Activated B cell treated with CpG ODN at 0.5 μM for 24 hours (primary cell): ENCODE measurements at regions not wholly inside any gene's neighbourhood (a gene's known extent, or its start where the extent isn't known, plus 50 kb on each side); places are given as distances from the start of the nearest gene placed in this dataset.

Experiments
- ATAC-seq: fragments of 200-7000 bp; cut with Tn5 transposase; one replicate; pipeline ENCODE4 v1.10.0; 2021; ENCODE audit warnings: low read depth, mild to moderate bottlenecking, moderate library complexity
- CTCF ChIA-PET: fragments of 350-600 bp; sonication (Branson Sonifier 250); formaldehyde crosslinking; loops from one replicate; lab custom pipeline; 2021; ENCODE audit warnings: antibody characterized with exemption; lab: Charles Lee
- POLR2A ChIA-PET: fragments of 350-600 bp; sonication (Branson Sonifier 250); formaldehyde crosslinking; loops from one replicate; lab custom pipeline; 2021; ENCODE audit warnings: antibody characterized with exemption; lab: Charles Lee
- DNase-seq: peaks from one replicate; pipeline ENCODE4 v3.0.0; 2022
- H3K27ac Mint-ChIP-seq: one replicate; pipeline ENCODE4 v1.8.0; 2020; ENCODE audit warnings: mixed read lengths
- H3K27me3 Mint-ChIP-seq: one replicate; pipeline ENCODE4 v1.8.0; 2021; ENCODE audit warnings: mixed read lengths
- H3K36me3 Mint-ChIP-seq: one replicate; pipeline ENCODE4 v1.8.0; 2021; ENCODE audit warnings: low read depth, mixed read lengths
- H3K4me1 Mint-ChIP-seq: one replicate; pipeline ENCODE4 v1.8.0; 2021; ENCODE audit warnings: mixed read lengths
- H3K4me3 Mint-ChIP-seq: one replicate; pipeline ENCODE4 v1.8.0; 2020; ENCODE audit warnings: mild to moderate bottlenecking, mixed read lengths
- H3K9me3 Mint-ChIP-seq: one replicate; pipeline ENCODE4 v1.8.0; 2020; ENCODE audit warnings: mixed read lengths
- CTCF ChIP-seq: fragments of 200-600 bp; IDR thresholded peaks from one replicate; pipeline ENCODE4 v1.8.0; 2022; ENCODE audit warnings: antibody characterized with exemption, mild to moderate bottlenecking
- intact Hi-C: fragments of 100-400 bp; cut with micrococcal nuclease; formaldehyde crosslinking; loops from one replicate; pipeline ENCODE4 v1.15.1; 2024

DNA sequence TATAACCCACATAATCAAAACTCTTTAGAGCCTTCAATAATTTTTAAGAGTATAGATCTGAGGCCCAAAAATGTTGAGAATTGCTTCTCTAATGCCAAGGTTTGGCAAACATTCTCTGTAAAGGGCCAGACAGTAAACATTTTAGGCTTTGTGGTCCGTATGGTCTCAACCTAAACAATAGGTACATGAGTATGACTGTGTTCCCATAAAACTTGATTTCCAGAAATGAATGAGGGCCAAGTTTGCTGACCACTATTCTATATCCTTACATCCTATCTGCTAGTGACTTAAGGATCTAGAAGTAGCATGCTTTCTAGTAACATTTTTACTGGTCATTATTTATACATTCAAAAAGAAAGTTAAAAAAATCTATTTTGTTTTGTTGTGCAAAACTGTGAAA is 58.9 kb downstream of the MPP7 start:
- ATAC-seq (no peak), DNase-seq (no peak)
- TF ChIP-seq CTCF, result no peak
- POLR2A ChIA-PET, result no interaction called here
- Mint-ChIP-seq H3K4me1 (no peaks in the 10 kb centered on the region), H3K4me3 (no peak overlapping the region), H3K9me3 (peaks cover 4% of the 10 kb centered on the region), H3K27me3 (peaks cover 13% of the 10 kb centered on the region), H3K36me3 (peaks cover 2% of the 10 kb centered on the region), H3K27ac (no peak overlapping the region)
- CTCF ChIA-PET, result interaction anchor here (1.0 kb wide), 2 partner anchors 138 to 152 kb away, joined by 3 read pairs; no protein-coding TSS in a partner anchor
- intact Hi-C loops, result no loop called here

GRCh38 chr10:28242555-28243204 is 60.2 kb downstream of the MPP7 start:
- ATAC-seq (no peak), DNase-seq (no peak)
- no peaks in the 10 kb centered on the region for H3K4me1 Mint-ChIP-seq
- POLR2A ChIA-PET, result no interaction called here
- H3K4me3 Mint-ChIP-seq, result no peak overlapping the region
- TF ChIP-seq CTCF, result no peak
- H3K36me3 Mint-ChIP-seq, result peaks cover 2% of the 10 kb centered on the region
- intact Hi-C loops, result loop anchor here (1.0 kb wide), 2 partner anchors 500 to 684 kb away; no protein-coding TSS in a partner anchor
- H3K27ac Mint-ChIP-seq, result no peak overlapping the region
- CTCF ChIA-PET, result interaction anchor here (1.0 to 2.8 kb wide), 9 partner anchors 8 to 873 kb away, joined by 3 to 12 read pairs (median 7); partner anchors contain the start of gene MPP7
- peaks cover 4% of the 10 kb centered on the region for H3K9me3 Mint-ChIP-seq
- peaks cover 13% of the 10 kb centered on the region for H3K27me3 Mint-ChIP-seq

DNA sequence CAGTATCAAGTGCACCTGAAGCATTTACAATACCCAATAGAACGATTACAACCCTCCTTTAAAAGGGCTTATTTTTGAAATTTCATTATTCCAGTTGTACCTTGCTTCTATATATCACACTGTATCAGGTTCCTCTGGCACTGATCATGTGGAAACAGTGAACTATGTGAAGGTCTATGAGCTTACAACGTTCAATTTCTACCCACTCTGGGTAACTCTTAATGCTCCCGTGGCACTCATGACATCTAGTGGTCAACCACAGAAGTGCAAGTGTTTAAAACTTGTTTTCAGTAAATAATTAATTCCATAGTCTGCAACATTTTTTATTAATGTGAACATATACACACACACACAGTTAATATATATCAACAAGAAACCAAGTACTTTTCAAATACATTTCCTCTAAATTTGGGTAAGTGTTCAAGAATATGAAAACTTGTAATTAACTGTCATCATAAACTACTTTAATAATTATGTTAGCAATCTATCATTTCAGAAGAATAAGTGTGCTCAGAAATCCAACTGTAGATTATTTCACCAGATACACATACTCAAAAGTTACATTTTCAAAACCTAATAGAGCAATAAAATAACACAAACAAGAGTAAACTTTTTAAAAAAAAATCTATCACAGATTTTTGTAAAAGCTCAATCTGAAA is 61.0 kb downstream of the MPP7 start:
- ChIA-PET CTCF (interaction anchor here (0.9 to 2.8 kb wide), 17 partner anchors 9 to 881 kb away, joined by 3 to 12 read pairs (median 5); partner anchors contain the start of gene MPP7), POLR2A (no interaction called here)
- no peaks in the 10 kb centered on the region for H3K4me1 Mint-ChIP-seq
- peaks cover 13% of the 10 kb centered on the region for H3K27me3 Mint-ChIP-seq
- TF ChIP-seq CTCF, result no peak
- no peak overlapping the region for H3K4me3 Mint-ChIP-seq
- H3K9me3 Mint-ChIP-seq, result peaks cover 4% of the 10 kb centered on the region
- intact Hi-C loops, result loop anchor here (1.0 to 2.0 kb wide), 3 partner anchors 500 to 871 kb away; no protein-coding TSS in a partner anchor
- no peak overlapping the region for H3K27ac Mint-ChIP-seq
- H3K36me3 Mint-ChIP-seq, result peaks cover 2% of the 10 kb centered on the region
- ATAC-seq (peak; percentile 72), DNase-seq (no peak)

GRCh38 chr10:28240400-28240799 is 62.5 kb downstream of the MPP7 start:
- Mint-ChIP-seq H3K4me1 (no peaks in the 10 kb centered on the region), H3K4me3 (no peak overlapping the region), H3K27me3 (peaks cover 9% of the 10 kb centered on the region), H3K27ac (no peak overlapping the region), H3K36me3 (no peaks in the 10 kb centered on the region), H3K9me3 (no peaks in the 10 kb centered on the region)
- no peak for TF ChIP-seq CTCF
- no peak for DNase-seq
- ChIA-PET CTCF (interaction anchor here (1.7 to 2.3 kb wide), 2 partner anchors 8 to 20 kb away, joined by 6 read pairs; no protein-coding TSS in a partner anchor), POLR2A (no interaction called here)
- ATAC-seq, result no peak
- intact Hi-C loops, result loop anchor here (2.0 kb wide), 1 partner anchor 870 kb away; no protein-coding TSS in a partner anchor

DNA sequence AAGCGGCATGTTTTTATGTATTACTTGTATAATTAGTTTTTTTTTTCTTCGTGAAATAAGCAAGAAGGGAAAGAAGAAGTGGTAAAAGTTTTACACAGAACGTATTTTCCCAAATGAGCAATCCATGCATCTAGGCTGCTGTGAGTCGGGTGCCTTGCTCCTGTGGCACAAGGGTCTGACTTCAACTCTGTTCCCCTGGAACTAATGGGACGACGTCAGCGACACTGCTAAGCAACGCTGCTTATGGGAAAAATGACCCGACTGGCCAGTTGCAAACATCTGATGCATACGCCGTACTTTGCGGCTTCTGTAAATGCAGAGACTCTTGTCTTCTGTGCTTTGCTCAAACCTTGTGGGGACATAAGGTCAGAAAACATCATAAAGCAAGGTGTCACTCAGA is 66.3 kb downstream of the MPP7 start:
- CTCF ChIA-PET, result no interaction called here

More for the DNA sequence above, 66.3 kb downstream of the MPP7 start:
- intact Hi-C loops, result no loop called here
- POLR2A ChIA-PET, result no interaction called here
- Mint-ChIP-seq H3K27me3 (no peaks in the 10 kb centered on the region), H3K36me3 (no peaks in the 10 kb centered on the region), H3K27ac (no peak overlapping the region), H3K4me1 (no peaks in the 10 kb centered on the region), H3K4me3 (no peak overlapping the region), H3K9me3 (no peaks in the 10 kb centered on the region)
- DNase-seq (no peak), ATAC-seq (no peak)
- no peak for TF ChIP-seq CTCF
